ENCODE measurements at regions not wholly inside any gene's neighbourhood (a gene's known extent, or its start where the extent isn't known, plus 50 kb on each side); places are given as distances from the start of the nearest gene placed in this dataset.

DNA sequence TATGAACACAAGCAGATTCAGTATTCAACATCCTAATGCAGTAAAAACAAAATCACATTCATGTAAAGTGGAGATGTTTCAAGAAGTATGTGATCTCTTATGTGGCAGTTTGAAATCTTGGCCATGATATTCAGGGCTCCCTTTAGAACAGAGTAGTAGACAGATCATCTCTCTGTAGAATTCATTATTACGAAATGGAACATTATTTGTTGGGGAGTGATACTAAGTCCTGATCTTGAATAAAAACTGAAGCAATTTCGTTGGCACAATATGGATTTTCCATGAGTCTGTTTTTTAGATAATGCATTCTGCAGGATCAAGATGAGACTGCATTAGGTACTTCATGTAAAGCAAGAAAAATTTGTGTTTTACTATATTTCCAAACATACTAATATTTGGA, 264.4 kb upstream of the NRIP1 start:
- no peak for ATAC-seq
- TF ChIP-seq ZNF70 (CRISPR knock-in tag; IDR thresholded peaks at IDR 0.05): no peak

DNA sequence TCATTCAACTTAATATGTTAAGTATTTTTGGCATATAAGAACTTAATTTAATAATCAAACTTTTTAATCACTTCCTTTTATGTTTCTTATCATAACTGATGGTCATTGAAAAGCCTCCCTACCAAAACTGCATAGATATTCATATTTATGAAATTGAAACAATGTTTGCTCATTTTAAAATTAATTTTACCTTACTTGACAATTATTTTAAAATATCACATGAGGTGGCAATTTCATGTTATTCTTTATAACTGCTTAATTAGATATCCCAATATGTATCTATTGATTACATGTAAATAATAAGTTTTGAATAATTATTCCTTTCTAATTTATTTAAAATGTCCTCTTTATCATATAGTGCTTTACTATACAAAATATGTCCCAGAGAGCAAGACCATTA, 266.1 kb upstream of the NRIP1 start:
- no peak for ATAC-seq
- TF ChIP-seq SNAI2 (CRISPR knock-in tag; IDR thresholded peaks at IDR 0.05): no peak
- TF ChIP-seq, protein P1, sequence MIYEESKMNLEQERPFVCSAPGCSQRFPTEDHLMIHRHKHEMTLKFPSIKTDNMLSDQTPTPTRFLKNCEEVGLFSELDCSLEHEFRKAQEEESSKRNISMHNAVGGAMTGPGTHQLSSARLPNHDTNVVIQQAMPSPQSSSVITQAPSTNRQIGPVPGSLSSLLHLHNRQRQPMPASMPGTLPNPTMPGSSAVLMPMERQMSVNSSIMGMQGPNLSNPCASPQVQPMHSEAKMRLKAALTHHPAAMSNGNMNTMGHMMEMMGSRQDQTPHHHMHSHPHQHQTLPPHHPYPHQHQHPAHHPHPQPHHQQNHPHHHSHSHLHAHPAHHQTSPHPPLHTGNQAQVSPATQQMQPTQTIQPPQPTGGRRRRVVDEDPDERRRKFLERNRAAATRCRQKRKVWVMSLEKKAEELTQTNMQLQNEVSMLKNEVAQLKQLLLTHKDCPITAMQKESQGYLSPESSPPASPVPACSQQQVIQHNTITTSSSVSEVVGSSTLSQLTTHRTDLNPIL (CRISPR knock-in tag; IDR thresholded peaks at IDR 0.05; ENCODE audit: low read depth): no peak
- TF ChIP-seq, protein P2, sequence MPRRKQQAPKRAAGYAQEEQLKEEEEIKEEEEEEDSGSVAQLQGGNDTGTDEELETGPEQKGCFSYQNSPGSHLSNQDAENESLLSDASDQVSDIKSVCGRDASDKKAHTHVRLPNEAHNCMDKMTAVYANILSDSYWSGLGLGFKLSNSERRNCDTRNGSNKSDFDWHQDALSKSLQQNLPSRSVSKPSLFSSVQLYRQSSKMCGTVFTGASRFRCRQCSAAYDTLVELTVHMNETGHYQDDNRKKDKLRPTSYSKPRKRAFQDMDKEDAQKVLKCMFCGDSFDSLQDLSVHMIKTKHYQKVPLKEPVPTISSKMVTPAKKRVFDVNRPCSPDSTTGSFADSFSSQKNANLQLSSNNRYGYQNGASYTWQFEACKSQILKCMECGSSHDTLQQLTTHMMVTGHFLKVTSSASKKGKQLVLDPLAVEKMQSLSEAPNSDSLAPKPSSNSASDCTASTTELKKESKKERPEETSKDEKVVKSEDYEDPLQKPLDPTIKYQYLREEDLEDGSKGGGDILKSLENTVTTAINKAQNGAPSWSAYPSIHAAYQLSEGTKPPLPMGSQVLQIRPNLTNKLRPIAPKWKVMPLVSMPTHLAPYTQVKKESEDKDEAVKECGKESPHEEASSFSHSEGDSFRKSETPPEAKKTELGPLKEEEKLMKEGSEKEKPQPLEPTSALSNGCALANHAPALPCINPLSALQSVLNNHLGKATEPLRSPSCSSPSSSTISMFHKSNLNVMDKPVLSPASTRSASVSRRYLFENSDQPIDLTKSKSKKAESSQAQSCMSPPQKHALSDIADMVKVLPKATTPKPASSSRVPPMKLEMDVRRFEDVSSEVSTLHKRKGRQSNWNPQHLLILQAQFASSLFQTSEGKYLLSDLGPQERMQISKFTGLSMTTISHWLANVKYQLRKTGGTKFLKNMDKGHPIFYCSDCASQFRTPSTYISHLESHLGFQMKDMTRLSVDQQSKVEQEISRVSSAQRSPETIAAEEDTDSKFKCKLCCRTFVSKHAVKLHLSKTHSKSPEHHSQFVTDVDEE (CRISPR knock-in tag; IDR thresholded peaks at IDR 0.05): no peak
- TF ChIP-seq, protein P3, sequence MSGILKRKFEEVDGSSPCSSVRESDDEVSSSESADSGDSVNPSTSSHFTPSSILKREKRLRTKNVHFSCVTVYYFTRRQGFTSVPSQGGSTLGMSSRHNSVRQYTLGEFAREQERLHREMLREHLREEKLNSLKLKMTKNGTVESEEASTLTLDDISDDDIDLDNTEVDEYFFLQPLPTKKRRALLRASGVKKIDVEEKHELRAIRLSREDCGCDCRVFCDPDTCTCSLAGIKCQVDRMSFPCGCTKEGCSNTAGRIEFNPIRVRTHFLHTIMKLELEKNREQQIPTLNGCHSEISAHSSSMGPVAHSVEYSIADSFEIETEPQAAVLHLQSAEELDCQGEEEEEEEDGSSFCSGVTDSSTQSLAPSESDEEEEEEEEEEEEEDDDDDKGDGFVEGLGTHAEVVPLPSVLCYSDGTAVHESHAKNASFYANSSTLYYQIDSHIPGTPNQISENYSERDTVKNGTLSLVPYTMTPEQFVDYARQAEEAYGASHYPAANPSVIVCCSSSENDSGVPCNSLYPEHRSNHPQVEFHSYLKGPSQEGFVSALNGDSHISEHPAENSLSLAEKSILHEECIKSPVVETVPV (CRISPR knock-in tag; IDR thresholded peaks at IDR 0.05): no peak
- no peak for TF ChIP-seq TOX (CRISPR knock-in tag; IDR thresholded peaks at IDR 0.05; ENCODE audit: borderline replicate concordance)
- TF ChIP-seq, protein P4, sequence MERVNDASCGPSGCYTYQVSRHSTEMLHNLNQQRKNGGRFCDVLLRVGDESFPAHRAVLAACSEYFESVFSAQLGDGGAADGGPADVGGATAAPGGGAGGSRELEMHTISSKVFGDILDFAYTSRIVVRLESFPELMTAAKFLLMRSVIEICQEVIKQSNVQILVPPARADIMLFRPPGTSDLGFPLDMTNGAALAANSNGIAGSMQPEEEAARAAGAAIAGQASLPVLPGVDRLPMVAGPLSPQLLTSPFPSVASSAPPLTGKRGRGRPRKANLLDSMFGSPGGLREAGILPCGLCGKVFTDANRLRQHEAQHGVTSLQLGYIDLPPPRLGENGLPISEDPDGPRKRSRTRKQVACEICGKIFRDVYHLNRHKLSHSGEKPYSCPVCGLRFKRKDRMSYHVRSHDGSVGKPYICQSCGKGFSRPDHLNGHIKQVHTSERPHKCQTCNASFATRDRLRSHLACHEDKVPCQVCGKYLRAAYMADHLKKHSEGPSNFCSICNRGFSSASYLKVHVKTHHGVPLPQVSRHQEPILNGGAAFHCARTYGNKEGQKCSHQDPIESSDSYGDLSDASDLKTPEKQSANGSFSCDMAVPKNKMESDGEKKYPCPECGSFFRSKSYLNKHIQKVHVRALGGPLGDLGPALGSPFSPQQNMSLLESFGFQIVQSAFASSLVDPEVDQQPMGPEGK (CRISPR knock-in tag; IDR thresholded peaks at IDR 0.05; ENCODE audit: borderline replicate concordance): no peak
- TF ChIP-seq TCF4 (CRISPR knock-in tag; IDR thresholded peaks at IDR 0.05; ENCODE audit: borderline replicate concordance): no peak
- TF ChIP-seq ZNF565 (CRISPR knock-in tag; conservative IDR thresholded peaks at IDR 0.05; ENCODE audit: low read depth): no peak
- no peak for TF ChIP-seq ZNF70 (CRISPR knock-in tag; IDR thresholded peaks at IDR 0.05)
- no peak for TF ChIP-seq RARB (CRISPR knock-in tag; IDR thresholded peaks at IDR 0.05)
- TF ChIP-seq BACH2 (CRISPR knock-in tag; IDR thresholded peaks at IDR 0.05; ENCODE audit: borderline replicate concordance): no peak
- TF ChIP-seq PPARA (CRISPR knock-in tag; IDR thresholded peaks at IDR 0.05; ENCODE audit: borderline replicate concordance): no peak
- no peak for TF ChIP-seq CSDC2 (CRISPR knock-in tag; IDR thresholded peaks at IDR 0.05)
- no peak for TF ChIP-seq ESRRG (CRISPR knock-in tag; IDR thresholded peaks at IDR 0.05)
- no peak for TF ChIP-seq GLIS3 (CRISPR knock-in tag; IDR thresholded peaks at IDR 0.05)
- TF ChIP-seq ZFP3 (CRISPR knock-in tag; IDR thresholded peaks at IDR 0.05): no peak
- no peak for TF ChIP-seq ZC3H10 (CRISPR knock-in tag; IDR thresholded peaks at IDR 0.05)
- no peak for TF ChIP-seq ZFP30 (CRISPR knock-in tag; IDR thresholded peaks at IDR 0.05)

DNA sequence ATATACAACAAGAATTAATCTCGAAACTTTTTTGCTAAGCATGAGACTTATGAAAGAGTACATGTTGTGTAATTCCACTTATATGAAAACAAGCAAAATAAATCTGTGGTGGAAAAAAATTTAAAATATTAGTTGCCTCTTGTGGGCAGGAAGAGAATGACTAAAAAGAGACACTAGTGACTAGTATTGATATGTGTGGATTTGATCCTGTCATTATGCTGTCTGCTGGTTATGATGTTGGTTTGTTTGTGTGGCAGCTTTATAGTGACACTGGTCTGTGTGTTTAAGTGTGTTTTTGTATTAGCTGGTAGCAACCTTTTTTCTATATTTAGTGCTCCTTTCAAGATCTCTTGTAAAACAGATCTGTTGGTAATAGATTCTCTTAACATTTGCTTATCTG, 267.8 kb upstream of the NRIP1 start:
- no peak for TF ChIP-seq CSDC2 (CRISPR knock-in tag; IDR thresholded peaks at IDR 0.05)
- TF ChIP-seq SNAI2 (CRISPR knock-in tag; IDR thresholded peaks at IDR 0.05): no peak
- TF ChIP-seq ARNTL (CRISPR knock-in tag; IDR thresholded peaks at IDR 0.05; ENCODE audit: borderline replicate concordance, low read depth): no peak
- TF ChIP-seq ZNF565 (CRISPR knock-in tag; conservative IDR thresholded peaks at IDR 0.05; ENCODE audit: low read depth): no peak
- no peak for TF ChIP-seq ZNF70 (CRISPR knock-in tag; IDR thresholded peaks at IDR 0.05)
- no peak for TF ChIP-seq TOX (CRISPR knock-in tag; IDR thresholded peaks at IDR 0.05; ENCODE audit: borderline replicate concordance)
- no peak for TF ChIP-seq OSR1 (CRISPR knock-in tag; IDR thresholded peaks at IDR 0.05)
- TF ChIP-seq, protein P3 (CRISPR knock-in tag; IDR thresholded peaks at IDR 0.05): no peak
- no peak for TF ChIP-seq ZFP30 (CRISPR knock-in tag; IDR thresholded peaks at IDR 0.05)
- no peak for TF ChIP-seq ZFP3 (CRISPR knock-in tag; IDR thresholded peaks at IDR 0.05)
- ATAC-seq: no peak

Data from SK-N-SH treated with all-trans-retinoic acid at 6 μM for 48 hours (cell line).